ENCODE measurements at regions not wholly inside any gene's neighbourhood (a gene's known extent, or its start where the extent isn't known, plus 50 kb on each side); places are given as distances from the start of the nearest gene placed in this dataset.
"Not testable (repeated sequence)": the region's sequence is repeated elsewhere in the genome, so short reads cannot be mapped to it uniquely, and the experiment has no call there.

- no peak for DNase-seq (ENCODE audit: low read depth in 2 of 2)
Measured at GRCh38 chr9:38255599-38255998, 136.9 kb upstream of the ALDH1B1 start.

- DNase-seq (ENCODE audit: low read depth in 2 of 2), result no peak
Measured at GRCh38 chr9:38254756-38255155, 137.7 kb upstream of the ALDH1B1 start.

DNA sequence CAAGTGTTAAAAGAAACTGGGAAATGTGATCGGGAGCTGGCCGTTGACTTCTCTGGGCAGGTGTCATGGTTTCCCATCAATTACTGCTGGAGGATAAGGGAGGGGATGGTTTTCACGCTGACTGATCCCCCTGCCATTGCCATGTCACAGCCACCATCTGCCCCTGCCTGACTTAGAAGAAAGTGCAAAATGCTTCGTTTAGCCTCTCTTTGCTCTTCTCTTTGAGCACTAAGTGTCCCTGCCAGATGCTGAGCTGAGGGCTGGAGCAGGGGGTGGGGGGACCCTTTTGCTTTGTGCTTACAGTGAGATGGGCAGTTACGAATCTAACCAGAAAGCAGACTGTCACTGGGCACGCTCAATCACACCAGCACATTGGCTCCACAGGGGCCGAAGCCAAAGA is 138.4 kb upstream of the ALDH1B1 start:
- no peak for DNase-seq (ENCODE audit: low read depth in 2 of 2)

DNA sequence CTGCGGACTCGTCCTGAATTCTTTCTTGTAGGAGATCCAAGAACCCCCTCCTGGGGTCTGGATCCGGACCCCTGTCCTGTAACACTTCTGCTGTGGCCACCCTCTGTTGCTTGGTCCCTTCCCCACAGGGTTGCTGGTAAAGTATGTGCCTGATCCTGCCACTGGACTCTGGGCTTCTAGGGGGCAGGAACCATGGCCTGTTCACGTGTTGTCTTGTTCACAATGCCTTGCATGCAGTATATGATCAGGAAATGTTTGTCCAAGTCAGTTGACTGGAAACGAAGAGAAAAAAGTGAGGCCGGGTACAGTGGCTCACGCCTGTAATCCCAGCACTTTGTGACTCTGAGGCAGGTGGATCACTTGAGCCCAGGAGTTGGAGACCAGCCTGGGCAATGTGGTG is 139.3 kb upstream of the ALDH1B1 start:
- DNase-seq (ENCODE audit: low read depth in 2 of 2), result no peak

- DNase-seq (ENCODE audit: low read depth in 2 of 2), result no peak
Measured at GRCh38 chr9:38251036-38251860, 141.3 kb upstream of the ALDH1B1 start.

DNA sequence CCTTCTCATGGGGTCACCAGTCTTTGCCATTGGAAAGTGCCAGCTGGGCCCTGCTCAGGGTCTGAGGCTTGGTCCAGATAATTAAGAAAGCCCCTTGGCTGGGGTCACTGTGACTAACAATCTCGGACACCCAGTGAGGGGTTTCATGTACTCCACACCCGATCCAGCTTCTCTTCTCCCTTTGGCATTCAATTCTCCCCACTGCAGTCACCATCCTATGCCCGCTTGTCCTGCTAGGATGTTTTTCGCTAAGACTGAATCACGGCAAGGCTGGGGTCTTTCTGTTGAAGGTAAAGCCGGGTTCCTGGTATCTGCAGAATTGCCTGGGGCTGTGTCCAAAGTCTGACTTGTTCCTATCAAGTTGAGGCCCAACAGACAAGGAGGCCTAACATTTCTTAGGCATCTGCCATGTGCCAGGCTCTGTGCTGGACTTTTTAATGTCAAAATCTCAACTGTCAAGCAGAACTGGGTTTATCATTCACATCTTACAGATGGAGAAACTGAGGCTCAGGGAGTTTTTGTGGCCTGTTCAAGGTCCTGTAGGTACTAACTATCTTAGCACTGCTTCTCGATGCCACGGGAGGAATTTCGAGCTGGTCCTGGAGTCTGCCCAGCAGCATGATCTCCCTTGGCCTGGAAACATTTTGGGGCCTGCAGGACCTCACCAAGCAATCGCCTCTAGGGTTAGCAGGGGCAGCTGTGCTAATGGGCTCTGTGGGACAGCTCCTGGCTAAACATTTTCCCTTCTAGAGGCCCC is 142.0 kb upstream of the ALDH1B1 start:
- no peak for DNase-seq (ENCODE audit: low read depth in 2 of 2)

- DNase-seq (ENCODE audit: low read depth in 2 of 2), result no peak
Measured at GRCh38 chr9:38249587-38250210, 142.8 kb upstream of the ALDH1B1 start.

- DNase-seq (ENCODE audit: low read depth in 2 of 2), result no peak
Measured at GRCh38 chr9:38249049-38249448, 143.5 kb upstream of the ALDH1B1 start.

DNA sequence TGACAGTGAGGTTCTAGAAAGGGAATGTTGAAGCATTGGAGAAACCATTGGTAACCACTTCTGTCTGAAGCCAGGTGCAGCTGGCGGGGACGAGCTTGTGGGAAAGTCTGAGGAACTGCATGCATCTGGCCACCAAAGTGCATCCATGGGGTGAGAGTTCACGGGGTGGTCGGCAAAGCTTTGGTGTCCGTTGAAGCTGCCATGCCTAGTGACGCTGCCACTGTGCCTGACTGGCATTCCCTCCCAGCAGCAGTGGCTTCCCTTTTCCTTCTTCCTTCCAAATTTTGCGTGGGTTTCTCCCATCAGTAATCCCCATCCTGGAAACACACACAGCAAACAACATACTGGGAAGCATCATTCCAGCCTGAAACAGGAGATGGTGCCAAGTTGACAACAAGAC is 145.7 kb upstream of the ALDH1B1 start:
- DNase-seq (ENCODE audit: low read depth in 2 of 2), result no peak

DNA sequence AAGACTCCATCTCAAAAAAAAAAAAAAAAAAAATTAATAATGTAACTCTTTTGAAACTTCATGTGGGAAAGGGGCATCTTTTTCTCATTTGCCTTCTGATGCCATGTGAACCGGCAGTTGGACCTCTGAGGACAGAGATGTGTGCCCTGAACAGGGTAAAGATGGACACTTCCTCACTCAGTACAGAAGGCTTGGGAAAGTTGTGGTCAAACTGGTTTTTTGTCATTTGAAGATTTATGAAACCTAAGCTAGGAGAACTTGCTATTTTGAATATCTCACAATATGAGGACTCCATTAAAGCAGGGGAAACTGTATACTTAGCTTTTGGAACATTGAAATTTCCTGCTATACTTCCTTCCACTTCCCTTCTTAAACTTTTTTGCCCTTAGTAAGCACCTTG is 147.5 kb upstream of the ALDH1B1 start:
- no peak for DNase-seq (ENCODE audit: low read depth in 2 of 2)

GRCh38 chr9:38243993-38244392 is 148.5 kb upstream of the ALDH1B1 start:
- no peak for DNase-seq (ENCODE audit: low read depth in 2 of 2)

DNA sequence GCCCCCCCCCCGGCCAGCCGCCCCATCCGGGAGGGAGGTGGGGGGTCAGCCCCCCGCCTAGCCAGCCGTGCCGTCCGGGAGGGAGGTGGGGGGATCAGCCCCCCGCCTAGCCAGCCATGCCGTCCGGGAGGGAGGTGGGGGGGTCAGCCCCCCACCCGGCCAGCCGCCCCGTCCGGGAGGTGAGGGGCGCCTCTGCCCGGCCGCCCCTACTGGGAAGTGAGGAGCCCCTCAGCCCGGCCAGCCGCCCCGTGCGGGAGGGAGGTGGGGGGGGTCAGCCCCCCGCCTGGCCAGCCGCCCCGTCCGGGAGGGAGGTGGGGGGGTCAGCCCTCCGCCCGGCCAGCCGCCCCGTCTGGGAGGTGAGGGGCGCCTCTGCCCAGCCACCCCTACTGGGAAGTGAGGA is 150.4 kb upstream of the ALDH1B1 start:
- DNase-seq (ENCODE audit: low read depth in 2 of 2), result not testable (repeated sequence)

- DNase-seq (ENCODE audit: low read depth in 2 of 2), result no peak
Measured at GRCh38 chr9:38240051-38240450, 152.5 kb upstream of the ALDH1B1 start.

- DNase-seq (ENCODE audit: low read depth in 2 of 2), result no peak
Measured at GRCh38 chr9:38235244-38235643, 157.3 kb upstream of the ALDH1B1 start.

- no peak for DNase-seq (ENCODE audit: low read depth in 2 of 2)
Measured at GRCh38 chr9:38234479-38235170, 157.9 kb upstream of the ALDH1B1 start.

- no peak for DNase-seq (ENCODE audit: low read depth in 2 of 2)
Measured at GRCh38 chr9:38233796-38234355, 158.6 kb upstream of the ALDH1B1 start.

DNA sequence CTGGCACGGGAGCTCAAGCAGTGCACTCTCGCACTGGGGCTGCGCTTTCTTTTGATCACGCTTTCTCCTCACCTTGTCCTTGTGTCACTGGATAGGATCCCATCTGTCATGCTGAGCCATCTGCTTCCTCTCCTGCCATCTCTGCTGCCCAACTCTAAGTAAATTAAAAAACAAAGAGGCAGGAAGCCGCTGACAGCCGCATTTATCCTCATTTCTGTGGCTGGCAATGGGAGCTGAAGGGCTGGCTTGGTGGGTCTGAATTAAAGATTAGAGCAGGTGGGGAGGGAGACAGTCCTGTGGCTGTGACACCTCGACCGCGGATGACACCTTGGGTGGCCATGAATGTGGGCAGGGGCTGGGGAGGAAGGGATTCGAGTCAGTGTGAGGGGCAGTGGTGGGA is 159.2 kb upstream of the ALDH1B1 start:
- no peak for DNase-seq (ENCODE audit: low read depth in 2 of 2)

DNA sequence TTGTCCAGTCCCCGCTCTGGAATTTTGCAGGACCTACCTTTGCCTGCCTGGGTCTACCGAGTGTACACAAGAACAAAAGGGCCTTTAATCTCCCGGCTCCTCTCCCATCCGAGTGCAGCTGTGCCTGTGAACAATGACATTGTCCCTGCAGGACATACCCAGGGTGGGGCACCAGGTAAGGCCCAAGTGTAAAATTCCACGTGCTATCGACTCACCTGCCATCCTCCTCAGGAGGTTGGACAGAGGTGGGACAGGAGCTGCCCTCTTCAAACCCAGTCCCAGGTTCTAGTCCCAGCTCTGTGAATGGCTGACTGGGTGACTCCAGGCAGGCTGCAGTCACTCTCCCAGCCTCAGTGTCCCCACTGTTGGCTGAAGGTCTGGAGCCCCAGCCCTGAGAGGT is 159.6 kb upstream of the ALDH1B1 start:
- DNase-seq (ENCODE audit: low read depth in 2 of 2), result no peak

GRCh38 chr9:38229504-38230155 is 160.6 kb upstream of the SHB start:
- DNase-seq (ENCODE audit: low read depth in 2 of 2), result no peak

DNA sequence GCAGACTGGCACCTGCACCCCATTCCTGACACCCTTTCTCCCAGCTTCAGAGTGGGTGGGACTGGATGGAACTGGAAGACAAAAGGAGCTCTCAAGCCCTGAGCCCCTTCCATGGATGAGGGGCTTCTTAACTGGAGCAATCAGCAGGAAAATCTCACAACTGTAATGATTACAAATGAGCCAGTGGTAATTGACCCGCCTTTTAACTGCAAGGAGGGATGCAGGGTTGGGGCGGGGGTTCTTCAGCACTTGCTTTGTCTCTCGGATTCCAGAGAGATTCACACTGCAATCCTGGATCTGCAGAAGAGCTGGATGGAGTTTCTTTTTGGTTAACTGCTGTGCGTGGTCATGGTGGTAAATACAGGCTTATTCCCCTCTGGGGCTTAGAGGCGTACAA is 160.1 kb upstream of the SHB start:
- no peak for DNase-seq (ENCODE audit: low read depth in 2 of 2)

- DNase-seq (ENCODE audit: low read depth in 2 of 2), result no peak
Measured at GRCh38 chr9:38228331-38229103, 159.5 kb upstream of the SHB start.
